H9 (cell line): ENCODE measurements at regions not wholly inside any gene's neighbourhood (a gene's known extent, or its start where the extent isn't known, plus 50 kb on each side); places are given as distances from the start of the nearest gene placed in this dataset.

Experiments used
- DNase-seq: peaks from one replicate; pipeline ENCODE4 v3.0.0-alpha.2; 2017
- H2AFZ ChIP-seq: one replicate; pipeline ENCODE4 v1.6.1; 2013; ENCODE audit warnings: mild to moderate bottlenecking, low read length, control low read depth, moderate library complexity
- H2AK5ac ChIP-seq: 2 replicates; pipeline ENCODE4 v1.6.1; 2013; ENCODE audit warnings: low read length, control low read depth, mixed read lengths; ENCODE audit not compliant: insufficient read length
- H2BK120ac ChIP-seq: one replicate; pipeline ENCODE4 v1.6.1; 2013; ENCODE audit warnings: low read depth, mild to moderate bottlenecking, low read length, control low read depth, inconsistent platforms; ENCODE audit not compliant: poor library complexity, severe bottlenecking
- H2BK12ac ChIP-seq: 2 replicates; pipeline ENCODE4 v1.6.1; 2013; ENCODE audit warnings: low read length, control low read depth, mixed read lengths, low read depth; ENCODE audit not compliant: insufficient read length
- H2BK15ac ChIP-seq: 2 replicates; pipeline ENCODE4 v1.6.1; 2013; ENCODE audit warnings: low read depth, low read length, control low read depth
- H2BK20ac ChIP-seq: one replicate; pipeline ENCODE4 v1.6.1; 2013; ENCODE audit warnings: low read depth, mild to moderate bottlenecking, low read length, control low read depth, inconsistent platforms; ENCODE audit not compliant: poor library complexity, severe bottlenecking
- H2BK5ac ChIP-seq: 2 replicates; pipeline ENCODE4 v1.6.1; 2013; ENCODE audit warnings: low read length, control low read depth, mixed read lengths; ENCODE audit not compliant: insufficient read length
- H3K14ac ChIP-seq: 2 replicates; pipeline ENCODE4 v1.6.1; 2013; ENCODE audit warnings: low read length, control low read depth; ENCODE audit not compliant: insufficient read depth
- H3K18ac ChIP-seq: 2 replicates; pipeline ENCODE4 v1.6.1; 2013; ENCODE audit warnings: low read depth, mild to moderate bottlenecking, mixed read lengths, low read length, control low read depth; ENCODE audit not compliant: insufficient read length
- H3K23ac ChIP-seq: 2 replicates; pipeline ENCODE4 v1.6.1; 2013; ENCODE audit warnings: low read length, control low read depth, mixed read lengths, low read depth; ENCODE audit not compliant: insufficient read length
- H3K23me2 ChIP-seq: 2 replicates; pipeline ENCODE4 v1.6.1; 2013; ENCODE audit warnings: low read depth, mild to moderate bottlenecking, mixed read lengths, low read length, control low read depth; ENCODE audit not compliant: insufficient read length, poor library complexity, severe bottlenecking
- H3K27ac ChIP-seq: 2 replicates; pipeline ENCODE4 v1.5.1; 2013; ENCODE audit warnings: low read length, control low read depth, mixed read lengths, low read depth; ENCODE audit not compliant: insufficient read length
- H3K27me3 ChIP-seq: 2 replicates; pipeline ENCODE4 v1.6.1; 2013; ENCODE audit warnings: low read length, control low read depth, inconsistent platforms; ENCODE audit not compliant: insufficient read depth
- H3K4ac ChIP-seq: 2 replicates; pipeline ENCODE4 v1.6.1; 2013; ENCODE audit warnings: low read depth, mild to moderate bottlenecking, control low read depth, inconsistent platforms, low read length, moderate library complexity
- H3K4me1 ChIP-seq: 2 replicates; pipeline ENCODE4 v1.6.1; 2013; ENCODE audit warnings: low read length, control low read depth, inconsistent platforms; ENCODE audit not compliant: insufficient read depth
- H3K4me2 ChIP-seq: 2 replicates; pipeline ENCODE4 v1.6.1; 2013; ENCODE audit warnings: low read length, control low read depth, mixed read lengths; ENCODE audit not compliant: insufficient read length, insufficient read depth
- H3K56ac ChIP-seq: 2 replicates; pipeline ENCODE4 v1.6.1; 2013; ENCODE audit warnings: low read depth, mild to moderate bottlenecking, mixed read lengths, low read length, control low read depth; ENCODE audit not compliant: insufficient read length
- H3K79me1 ChIP-seq: 2 replicates; pipeline ENCODE4 v1.6.1; 2013; ENCODE audit warnings: low read depth, mild to moderate bottlenecking, moderate library complexity, low read length, control low read depth, inconsistent platforms; ENCODE audit not compliant: insufficient read depth, poor library complexity, severe bottlenecking
- H3K79me2 ChIP-seq: 2 replicates; pipeline ENCODE4 v1.6.1; 2013; ENCODE audit warnings: low read length, control low read depth, inconsistent platforms; ENCODE audit not compliant: insufficient read depth
- H3K9ac ChIP-seq: 2 replicates; pipeline ENCODE4 v1.6.1; 2013; ENCODE audit warnings: low read length, control low read depth, mixed read lengths; ENCODE audit not compliant: insufficient read length; ENCODE audit errors: extremely low read depth
- H3K9me3 ChIP-seq: one replicate; pipeline ENCODE4 v1.6.1; 2013; ENCODE audit warnings: low read depth, low read length, inconsistent platforms; ENCODE audit not compliant: control insufficient read depth
- H3T11ph ChIP-seq: one replicate; pipeline ENCODE4 v1.6.1; 2013; ENCODE audit warnings: mild to moderate bottlenecking, low read length, control low read depth, inconsistent platforms
- H4K20me1 ChIP-seq: one replicate; pipeline ENCODE4 v1.6.1; 2013; ENCODE audit not compliant: control insufficient read depth, insufficient read length, insufficient read depth
- H4K5ac ChIP-seq: 2 replicates; pipeline ENCODE4 v1.6.1; 2013; ENCODE audit warnings: low read depth, mild to moderate bottlenecking, mixed read lengths, low read length, control low read depth; ENCODE audit not compliant: insufficient read length
- H4K8ac ChIP-seq: replicated peaks from 2 replicates; pipeline ENCODE4 v1.6.1; 2013; ENCODE audit warnings: low read length, control low read depth, mixed read lengths, low read depth; ENCODE audit not compliant: insufficient read length
- H4K91ac ChIP-seq: 2 replicates; pipeline ENCODE4 v1.6.1; 2013; ENCODE audit warnings: low read depth, mild to moderate bottlenecking, moderate library complexity, mixed read lengths, low read length, control low read depth; ENCODE audit not compliant: insufficient read length
- H3K27ac Mint-ChIP-seq, 3 experiments: 2 replicates in 2 of 3; 3 replicates in 1 of 3; pipeline ENCODE4 v1.8.0; 2020 to 2021; ENCODE audit warnings: mixed read lengths in 3 of 3, mild to moderate bottlenecking in 1 of 3, moderate library complexity in 1 of 3
- H3K27me3 Mint-ChIP-seq: 2 replicates; pipeline ENCODE4 v1.8.0; 2021; ENCODE audit warnings: low read depth, mild to moderate bottlenecking, moderate library complexity, mixed read lengths
- H3K36me3 Mint-ChIP-seq, 3 experiments: 2 replicates in 2 of 3; 3 replicates in 1 of 3; pipeline ENCODE4 v1.8.0; 2020 to 2021; ENCODE audit warnings: low read depth in 3 of 3, mixed read lengths in 3 of 3; ENCODE audit not compliant: insufficient read depth in 1 of 3
- H3K4me1 Mint-ChIP-seq, 2 experiments: 2 replicates each; pipeline ENCODE4 v1.8.0; 2020; ENCODE audit warnings: mixed read lengths in 2 of 2
- H3K4me3 Mint-ChIP-seq, 2 experiments: 2 replicates in 1 of 2; 3 replicates in 1 of 2; pipeline ENCODE4 v1.8.0; 2020 to 2021; ENCODE audit warnings: mild to moderate bottlenecking in 2 of 2, mixed read lengths in 2 of 2, moderate library complexity in 1 of 2
- H3K9me3 Mint-ChIP-seq, 2 experiments: 2 replicates in 1 of 2; 3 replicates in 1 of 2; pipeline ENCODE4 v1.8.0; 2020; ENCODE audit warnings: mild to moderate bottlenecking in 2 of 2, mixed read lengths in 2 of 2, moderate library complexity in 1 of 2
- CTCF ChIP-seq: fragments of 200-600 bp; sonication (generic); conservative IDR thresholded peaks from 3 replicates; pipeline ENCODE4 v1.8.0; 2021; ENCODE audit warnings: antibody characterized with exemption, mild to moderate bottlenecking
- WGBS: extraction: QIAGEN DNeasy Blood & Tissue Kit; methylation state at CpG from one replicate; pipeline ENCODE4 v1.1.7; 2013; ENCODE audit warnings: missing lambda C conversion rate, low lambda C conversion rate, mixed read lengths; ENCODE audit not compliant: insufficient read length; ENCODE audit errors: extremely low coverage; 5-methylcytosine and 5-hydroxymethylcytosine counted together

GRCh38 chr2:2619995-2620394 is 288.9 kb upstream of the MYT1L start:
- TF ChIP-seq CTCF: no peak
- H3K4me1 ChIP-seq: 0 out of 2 replicates have a peak, but pooled peaks cover 3% of the 10 kb centered on the region
- H3T11ph ChIP-seq: no peak overlapping the region
- no peak overlapping the region for H2BK120ac ChIP-seq
- no peaks in the 10 kb centered on the region for H4K20me1 ChIP-seq
- H3K14ac ChIP-seq: no peak overlapping the region
- no peak overlapping the region for H3K4ac ChIP-seq
- H4K91ac ChIP-seq: no peak overlapping the region
- no peak overlapping the region for H2BK20ac ChIP-seq
- no peaks in the 10 kb centered on the region for H3K9me3 ChIP-seq
- H2AK5ac ChIP-seq: no peak overlapping the region
- H3K27ac ChIP-seq: no peak overlapping the region
- H3K18ac ChIP-seq: no peak overlapping the region
- no peak overlapping the region for H3K27ac Mint-ChIP-seq
- H2BK15ac ChIP-seq: no peak overlapping the region
- H3K23ac ChIP-seq: no peak overlapping the region
- peaks cover 23% of the 10 kb centered on the region for H3K27me3 Mint-ChIP-seq
- H3K23me2 ChIP-seq: no peaks in the 10 kb centered on the region
- no peak for DNase-seq
- WGBS: no CpG with 5 or more reads among the region's 8 CpGs
- H3K4me1 Mint-ChIP-seq: peaks cover 0 to 2% of the 10 kb centered on the region in 2 experiments; a peak in 1 of 4 replicates
- no peak overlapping the region for H3K56ac ChIP-seq
- H3K79me1 ChIP-seq: no peaks in the 10 kb centered on the region
- no peak overlapping the region for H4K5ac ChIP-seq
- no peaks in the 10 kb centered on the region for H3K36me3 Mint-ChIP-seq
- no peak overlapping the region for H2BK12ac ChIP-seq
- no peak overlapping the region for H3K4me3 Mint-ChIP-seq
- no peaks in the 10 kb centered on the region for H3K27me3 ChIP-seq
- H3K9ac ChIP-seq: no peak overlapping the region
- no peak overlapping the region for H4K8ac ChIP-seq
- no peak overlapping the region for H3K4me2 ChIP-seq
- H2BK5ac ChIP-seq: no peak overlapping the region
- no peak overlapping the region for H2AFZ ChIP-seq
- H3K9me3 Mint-ChIP-seq: peaks cover 0 to 2% of the 10 kb centered on the region in 2 experiments; a peak in 2 of 5 replicates
- no peaks in the 10 kb centered on the region for H3K79me2 ChIP-seq
